Activated T-cell treated with anti-CD3 and anti-CD28 coated beads for 48 hours (primary cell): ENCODE measurements at regions not wholly inside any gene's neighbourhood (a gene's known extent, or its start where the extent isn't known, plus 50 kb on each side); places are given as distances from the start of the nearest gene placed in this dataset.
"Not testable (repeated sequence)": the region's sequence is repeated elsewhere in the genome, so short reads cannot be mapped to it uniquely, and the experiment has no call there.

Source experiments
- DNase-seq: peaks from one replicate; pipeline ENCODE4 v3.0.0-alpha.2; 2020; ENCODE audit warnings: low read depth

- not testable (repeated sequence) for DNase-seq
Measured at GRCh38 chr1:101428083-101428482, 191.3 kb downstream of the S1PR1 start.

- no peak for DNase-seq
Measured at GRCh38 chr1:101428562-101428961, 191.7 kb downstream of the S1PR1 start.

GRCh38 chr1:101431956-101432510, 195.2 kb downstream of the S1PR1 start:
- no peak for DNase-seq

- no peak for DNase-seq
Measured at GRCh38 chr1:101435831-101436511, 199.2 kb downstream of the S1PR1 start.

DNA sequence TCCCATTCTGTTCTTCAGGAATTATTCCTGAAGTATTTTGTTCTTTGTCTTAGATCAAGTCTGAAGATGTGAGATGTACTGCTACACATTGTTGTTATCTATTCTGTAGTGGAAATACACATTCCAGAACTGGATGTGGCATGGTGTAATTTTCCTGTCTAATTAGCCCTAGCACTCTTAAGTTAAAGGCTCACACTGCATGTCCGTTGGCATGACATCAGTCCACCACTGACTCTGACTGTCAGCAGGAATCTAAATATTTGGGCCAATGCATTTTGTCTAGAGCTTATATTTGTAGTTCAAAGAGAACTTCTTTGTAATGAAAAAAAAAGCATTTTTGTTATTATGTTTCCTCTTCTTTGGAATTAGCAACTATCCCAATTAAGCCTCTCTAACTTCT, 201.0 kb downstream of the S1PR1 start:
- DNase-seq: no peak

GRCh38 chr1:101438359-101438758, 201.5 kb downstream of the S1PR1 start:
- no peak for DNase-seq

GRCh38 chr1:101440485-101440884, 203.7 kb downstream of the S1PR1 start:
- no peak for DNase-seq

DNA sequence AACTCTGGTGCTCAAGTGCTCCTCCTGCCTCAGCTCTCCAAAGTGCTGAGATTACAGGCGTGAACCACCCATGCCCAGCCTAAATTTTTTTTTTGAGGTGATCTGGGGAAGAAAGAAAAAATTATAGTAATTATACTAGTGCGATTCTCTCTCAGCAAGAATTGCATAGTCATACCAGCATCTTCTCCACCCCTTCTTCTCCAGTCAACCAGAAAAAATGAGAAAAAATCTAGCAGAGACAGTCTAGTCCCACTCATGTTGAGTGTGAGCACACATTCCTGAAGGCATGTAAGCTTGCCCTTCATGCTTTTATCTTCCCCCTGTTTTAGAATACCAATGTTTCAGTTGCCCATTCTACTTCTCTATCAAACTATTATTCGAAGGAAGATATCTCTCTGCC, 207.6 kb downstream of the S1PR1 start:
- DNase-seq: no peak

DNA sequence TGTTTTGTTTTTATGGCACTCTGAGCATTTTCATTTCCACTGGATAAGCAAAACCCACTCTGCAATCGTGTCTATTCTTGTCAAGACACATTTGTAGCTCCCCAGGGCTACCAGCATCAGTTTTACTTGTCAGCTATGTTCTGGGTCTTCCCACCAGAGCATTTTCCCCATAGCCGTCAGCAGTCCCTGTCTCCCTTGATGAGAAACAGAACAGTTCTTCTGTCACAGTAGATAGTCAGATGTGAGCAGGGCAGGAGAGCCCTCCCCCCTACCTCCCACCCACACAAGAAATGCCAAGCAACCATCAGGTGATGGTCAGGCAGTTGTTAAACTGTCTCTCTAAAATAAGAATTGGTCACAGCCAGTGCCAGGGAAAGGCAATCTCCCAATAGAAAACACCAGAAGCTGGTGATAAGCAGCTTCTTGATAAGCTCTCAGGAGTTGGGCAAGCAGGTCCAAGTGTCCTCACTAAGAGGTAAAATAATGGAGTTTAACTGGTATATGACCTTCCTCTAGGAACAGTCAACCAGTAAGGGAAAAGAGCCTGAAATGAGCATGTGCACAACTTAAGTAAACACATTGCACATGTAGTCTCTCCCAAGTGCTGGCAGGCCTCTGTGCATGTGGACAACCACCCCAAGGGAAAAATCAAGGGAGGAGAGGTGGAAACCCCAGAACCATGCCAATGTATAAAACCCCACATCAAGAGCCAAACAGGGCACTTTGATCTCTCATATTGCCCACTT, 208.2 kb downstream of the S1PR1 start:
- DNase-seq: no peak

- DNase-seq: no peak
Measured at GRCh38 chr1:101448018-101448417, 211.2 kb downstream of the S1PR1 start.

DNA sequence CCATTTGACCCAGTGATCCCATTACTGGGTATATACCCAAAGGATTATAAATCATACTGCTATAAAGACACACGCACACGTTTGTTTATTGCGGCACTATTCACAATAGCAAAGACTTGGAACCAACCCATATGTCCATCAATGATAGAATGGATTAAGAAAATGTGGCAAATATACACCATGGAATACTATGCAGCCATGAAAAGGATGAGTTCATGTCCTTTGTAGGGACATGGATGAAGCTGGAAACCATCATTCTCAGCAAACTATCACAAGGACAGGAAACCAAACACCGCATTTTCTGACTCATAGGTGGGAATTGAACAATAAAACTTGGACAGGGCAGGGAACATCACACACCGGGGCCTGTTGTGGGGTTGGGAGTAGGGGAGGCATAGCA, 213.9 kb downstream of the S1PR1 start:
- not testable (repeated sequence) for DNase-seq

DNA sequence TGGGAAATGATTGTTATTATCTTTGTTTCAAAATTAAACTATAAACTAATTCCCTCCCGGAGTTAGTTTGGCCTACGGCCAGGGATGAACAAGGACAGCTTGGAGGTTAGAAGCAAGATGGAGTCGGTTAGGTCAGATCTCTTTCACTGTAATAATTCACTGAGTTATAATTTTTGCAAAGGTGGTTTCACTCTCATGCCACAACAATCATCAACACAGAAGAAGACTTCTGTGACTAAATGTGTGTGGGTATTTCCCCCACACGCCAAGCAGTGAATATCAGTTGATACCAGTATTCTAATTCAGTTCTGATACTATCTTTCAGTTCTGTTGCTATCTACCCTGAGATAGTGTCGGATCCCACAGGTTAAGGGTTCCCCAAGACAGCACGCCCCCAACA, 215.1 kb downstream of the S1PR1 start:
- DNase-seq: no peak

DNA sequence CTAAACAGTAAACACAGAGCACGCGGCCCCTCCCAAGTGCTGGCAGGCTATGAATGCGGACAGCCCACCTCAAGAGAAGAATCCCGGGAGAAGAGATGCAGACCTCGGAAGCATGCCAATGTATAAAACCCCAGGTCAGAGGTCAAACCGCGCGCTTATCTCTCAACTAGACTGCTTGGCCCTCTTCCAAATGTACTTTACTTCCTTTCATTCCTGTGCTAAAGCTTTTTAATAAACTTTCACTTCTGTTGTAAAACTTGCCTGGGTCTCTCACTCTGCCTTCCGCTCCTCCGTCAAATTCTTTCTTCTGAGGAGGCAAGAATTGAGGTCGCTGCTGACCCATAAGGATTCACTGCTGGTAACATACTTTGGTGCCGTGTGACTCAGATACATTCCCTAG, 216.0 kb downstream of the S1PR1 start:
- DNase-seq: no peak

- no peak for DNase-seq
Measured at GRCh38 chr1:101453844-101454243, 217.0 kb downstream of the S1PR1 start.

- DNase-seq: no peak
Measured at GRCh38 chr1:101455166-101455565, 218.3 kb downstream of the S1PR1 start.

DNA sequence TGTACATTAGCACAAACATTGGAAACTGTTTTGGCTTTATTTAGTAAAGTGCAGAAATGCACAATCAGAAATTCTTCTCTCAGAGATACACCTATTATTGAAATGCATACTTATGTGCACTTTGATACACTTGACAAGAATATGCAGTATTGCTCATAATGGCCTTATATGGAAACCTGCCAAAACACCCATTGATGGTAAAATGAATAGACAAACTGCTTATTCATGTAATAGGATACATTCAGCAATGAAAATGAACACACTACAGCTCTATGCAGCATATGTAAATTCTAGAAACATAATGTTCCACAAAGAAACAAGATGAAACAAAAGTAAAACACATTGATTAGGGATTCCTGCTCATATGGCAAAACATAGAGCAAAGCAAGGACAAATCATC, 223.9 kb downstream of the S1PR1 start:
- no peak for DNase-seq

DNA sequence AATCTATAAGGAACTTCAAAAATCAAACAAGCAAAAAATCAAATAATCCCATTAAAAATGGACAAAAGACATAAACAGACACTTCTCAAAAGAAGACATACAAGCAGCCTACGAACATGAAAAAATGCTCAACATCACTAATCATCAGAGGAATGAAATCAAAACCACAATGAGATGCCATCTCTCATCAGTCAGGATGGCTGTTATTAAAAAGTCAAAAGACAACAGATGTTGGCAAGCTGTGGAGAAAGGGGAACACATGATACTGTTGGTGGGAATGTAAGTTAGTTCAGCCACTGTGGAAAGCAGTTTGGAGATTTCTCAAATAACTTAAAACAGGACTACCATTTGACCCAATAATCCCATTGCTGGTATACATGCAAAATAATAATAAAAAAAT, 226.4 kb downstream of the S1PR1 start:
- no peak for DNase-seq

DNA sequence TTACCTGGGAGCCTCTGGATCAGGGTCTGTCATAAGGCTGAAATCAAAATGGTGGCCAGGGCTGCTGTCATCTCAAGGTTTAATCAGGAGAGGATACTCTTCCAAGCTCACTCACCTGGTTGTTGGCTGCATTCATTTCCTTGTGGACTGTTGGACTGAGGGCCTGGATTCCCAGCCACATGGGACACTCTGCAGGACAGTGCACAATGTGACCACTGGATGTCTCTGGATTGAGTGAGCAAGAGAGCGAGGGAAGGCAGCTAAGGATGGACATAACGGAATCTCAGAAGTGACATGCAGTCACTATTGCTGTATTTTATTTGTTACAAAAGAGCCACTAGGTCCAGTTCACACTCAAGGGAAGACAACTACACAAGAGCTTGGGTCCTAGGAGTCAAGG, 229.1 kb downstream of the S1PR1 start:
- no peak for DNase-seq

DNA sequence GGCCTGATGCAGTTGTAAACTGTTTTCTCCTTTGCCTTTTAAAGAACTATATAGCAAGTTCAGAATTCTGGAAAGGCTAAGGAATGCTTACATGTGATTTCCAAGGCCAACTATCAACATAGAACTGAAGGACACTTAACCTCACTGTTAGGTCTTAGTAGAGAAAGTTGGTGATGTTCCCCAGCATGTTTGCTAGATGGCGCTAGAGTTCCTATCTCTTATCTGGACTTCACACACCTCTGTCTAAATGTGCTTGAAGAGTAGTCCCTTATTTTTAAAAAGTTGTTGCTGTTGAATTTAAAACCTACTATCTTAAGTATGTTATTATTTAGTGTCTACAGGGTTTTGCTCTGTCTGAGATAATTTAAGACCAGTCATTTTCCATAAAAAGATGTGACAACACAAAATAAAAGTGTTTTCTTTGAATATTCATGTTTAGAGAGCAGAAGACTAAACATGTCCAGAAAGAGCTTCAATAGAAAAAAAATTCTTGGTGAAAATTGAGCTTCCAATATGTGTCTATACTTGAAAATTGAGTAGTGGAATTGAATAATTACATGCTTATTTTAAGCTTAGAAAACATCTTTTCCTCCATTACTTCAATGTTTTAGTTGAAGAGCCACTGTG, 237.3 kb downstream of the S1PR1 start:
- no peak for DNase-seq

DNA sequence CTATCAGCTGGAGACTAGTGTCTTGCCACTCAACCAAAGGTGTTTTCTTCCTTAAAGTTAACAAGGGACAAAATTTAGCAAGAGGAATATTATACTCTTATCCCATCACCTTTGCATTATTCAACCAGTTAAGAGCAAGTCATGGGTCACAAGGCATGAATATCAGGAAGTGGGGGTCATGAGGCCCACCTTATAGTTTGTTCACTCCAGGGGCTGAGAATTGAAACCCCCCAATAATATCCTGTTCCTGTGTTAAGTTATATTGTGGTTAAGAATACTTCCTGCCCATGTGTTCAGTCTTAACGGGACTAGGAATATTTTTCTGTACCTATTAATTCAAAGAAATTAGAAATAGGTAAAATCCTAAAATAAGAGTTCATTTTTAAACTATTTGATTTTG, 239.7 kb downstream of the S1PR1 start:
- DNase-seq: no peak

- DNase-seq: no peak
Measured at GRCh38 chr1:101479945-101480344, 243.1 kb downstream of the S1PR1 start.

DNA sequence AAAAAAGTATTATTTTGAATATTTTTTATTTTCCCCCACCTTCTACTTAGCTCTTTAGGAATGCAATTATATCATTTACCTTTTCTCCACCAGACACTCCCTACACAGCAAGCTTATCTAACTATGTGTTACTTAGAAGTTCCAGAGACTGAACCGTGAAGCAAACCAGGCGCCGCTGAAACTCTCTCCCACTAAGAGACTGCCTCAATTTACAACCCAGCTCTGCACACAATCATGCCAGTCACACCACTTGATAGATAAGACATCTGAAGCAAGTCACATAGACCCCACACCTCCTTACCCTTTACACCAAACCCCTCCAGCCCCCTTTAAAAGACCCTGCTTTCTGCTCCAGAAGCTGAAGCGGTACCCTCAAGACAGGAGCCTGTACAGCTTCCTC, 245.5 kb downstream of the S1PR1 start:
- DNase-seq: no peak
